NT2/D1 (cell line): ENCODE measurements at regions not wholly inside any gene's neighbourhood (a gene's known extent, or its start where the extent isn't known, plus 50 kb on each side); places are given as distances from the start of the nearest gene placed in this dataset.

Source experiments
- YY1 ChIP-seq: IDR thresholded peaks from 2 replicates; pipeline ENCODE4 v1.6.1; 2011; ENCODE audit not compliant: insufficient read length, insufficient read depth
- ZNF274 ChIP-seq: IDR thresholded peaks from 2 replicates; pipeline ENCODE4 v1.6.1; 2011; ENCODE audit warnings: mild to moderate bottlenecking, low read depth, low read length

GRCh38 chr7:138247568-138248333 lies 171.5 kb downstream of the AKR1D1 start:
- no peak for TF ChIP-seq YY1
- TF ChIP-seq ZNF274: no peak
